SK-N-SH (cell line): ENCODE measurements at regions not wholly inside any gene's neighbourhood (a gene's known extent, or its start where the extent isn't known, plus 50 kb on each side); places are given as distances from the start of the nearest gene placed in this dataset.

Source experiments
- CTCF ChIP-seq: fragments of 200-600 bp; sonication (generic); IDR thresholded peaks from 2 replicates; pipeline ENCODE4 v1.6.1; 2017; ENCODE audit warnings: antibody characterized with exemption, mild to moderate bottlenecking, moderate library complexity
- EP300 ChIP-seq, 2 experiments: IDR thresholded peaks; 2 replicates each; pipeline versions ENCODE4 v1.4.0 to v1.6.1; 2012; ENCODE audit warnings: borderline replicate concordance in 1 of 2, low read depth in 1 of 2, low read length in 1 of 2
- JUND ChIP-seq: IDR thresholded peaks from 2 replicates; pipeline ENCODE4 v1.4.0; 2012
- RAD21 ChIP-seq: IDR thresholded peaks from 2 replicates; pipeline ENCODE4 v1.6.1; 2012; ENCODE audit warnings: mild to moderate bottlenecking, low read length
- RCOR1 ChIP-seq: fragments of 150-350 bp; IDR thresholded peaks from 2 replicates; pipeline ENCODE4 v1.6.1; 2017; ENCODE audit warnings: antibody characterized with exemption, low read length
- REST ChIP-seq: IDR thresholded peaks from 2 replicates; pipeline ENCODE4 v1.6.1; 2012; ENCODE audit warnings: mild to moderate bottlenecking, low read depth, low read length, moderate library complexity
- SMC3 ChIP-seq: IDR thresholded peaks from 2 replicates; pipeline ENCODE4 v1.6.1; 2012; ENCODE audit warnings: low read depth, low read length, improper control_type of control experiment
- TAF1 ChIP-seq: IDR thresholded peaks from 2 replicates; pipeline ENCODE4 v1.6.1; 2012; ENCODE audit warnings: low read depth, mild to moderate bottlenecking, low read length, moderate library complexity, borderline replicate concordance
- YY1 ChIP-seq: IDR thresholded peaks from 2 replicates; pipeline ENCODE4 v1.4.0; 2012; ENCODE audit warnings: low read depth, mild to moderate bottlenecking
- ZBTB33 ChIP-seq: IDR thresholded peaks from 2 replicates; pipeline ENCODE4 v1.4.0; 2012; ENCODE audit warnings: low read depth, borderline replicate concordance

GRCh38 chr11:112826026-112826425 lies 135.2 kb upstream of the NCAM1 start:
- TF ChIP-seq CTCF, result no peak
- TF ChIP-seq TAF1, result no peak
- no peak for TF ChIP-seq REST
- no peak for TF ChIP-seq RAD21
- TF ChIP-seq RCOR1, result no peak
- no peak for TF ChIP-seq EP300 (IDR thresholded peaks at IDR 0.05; ENCODE audit: borderline replicate concordance in 1 of 2, low read depth in 1 of 2, low read length in 1 of 2)
- no peak for TF ChIP-seq SMC3
- TF ChIP-seq JUND, result no peak
- TF ChIP-seq YY1, result no peak
- TF ChIP-seq ZBTB33, result no peak
